ENCODE measurements at regions not wholly inside any gene's neighbourhood (a gene's known extent, or its start where the extent isn't known, plus 50 kb on each side); places are given as distances from the start of the nearest gene placed in this dataset.

DNA sequence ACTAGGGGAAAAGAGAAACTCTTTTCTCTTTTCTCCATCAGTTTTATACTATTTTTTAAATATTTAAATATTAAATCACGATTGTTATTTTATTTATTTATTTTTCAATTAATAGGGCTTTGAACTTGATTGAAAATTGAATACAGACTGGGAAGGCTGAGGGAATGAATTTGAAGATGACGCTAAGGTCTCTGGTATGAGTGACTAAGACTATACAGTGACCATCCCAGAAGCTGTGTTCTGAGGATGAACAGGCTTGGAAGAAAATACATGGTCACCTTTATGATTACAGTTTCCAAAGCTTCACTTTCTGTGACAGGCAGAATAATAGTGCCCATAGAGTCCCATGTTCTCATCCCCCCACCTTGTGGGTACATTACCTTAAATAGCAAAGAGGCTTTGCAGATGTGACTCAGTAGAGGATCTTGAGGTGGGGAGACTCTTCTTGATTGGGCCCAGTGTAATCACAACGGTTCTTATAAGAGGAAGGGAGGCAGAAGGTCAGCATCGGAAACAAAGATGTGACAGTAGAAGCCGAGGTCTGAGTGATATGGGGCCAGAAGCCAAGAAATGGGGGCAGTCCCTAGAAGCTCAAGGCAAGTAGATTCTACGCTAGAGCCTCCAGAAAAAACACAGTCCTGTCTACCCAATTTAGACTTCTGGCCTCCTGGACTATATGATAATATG, 51.0 kb upstream of the LPP start:
- DNase-seq (ENCODE audit: low read depth), result no peak

DNA sequence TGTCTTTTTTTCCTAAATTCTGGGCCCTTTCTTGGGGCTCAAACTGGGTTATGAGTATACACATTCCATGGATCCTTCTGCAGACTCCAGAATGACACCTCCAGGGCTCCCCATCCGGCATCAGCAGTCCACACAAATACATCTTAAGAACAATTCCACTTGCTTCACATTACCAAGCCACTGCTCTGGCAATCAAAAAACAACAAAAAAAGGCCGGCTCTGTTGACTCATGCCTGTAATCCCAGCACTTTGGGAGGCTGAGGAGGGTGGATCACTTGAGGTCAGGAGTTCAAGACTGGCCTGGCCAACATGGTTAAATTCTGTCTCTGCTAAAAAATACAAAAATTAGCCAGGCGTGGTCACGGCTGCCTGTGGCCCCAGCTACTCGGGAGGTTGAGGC, 49.9 kb upstream of the LPP start:
- no peak for DNase-seq (ENCODE audit: low read depth)

Data from activated T-cell treated with anti-CD3 and anti-CD28 coated beads for 48 hours (primary cell).